Left ventricle myocardium superior (tissue), 1 donor: ENCODE measurements at regions not wholly inside any gene's neighbourhood (a gene's known extent, or its start where the extent isn't known, plus 50 kb on each side); places are given as distances from the start of the nearest gene placed in this dataset.

ENCODE experiments used
- ATAC-seq: fragments of 200-7000 bp; cut with Tn5 transposase; one replicate; pipeline ENCODE4 v1.9.1; 2020; ENCODE audit warnings: mild to moderate bottlenecking, moderate library complexity
- DNase-seq: peaks from one replicate; pipeline ENCODE4 v3.0.0-alpha.2; 2020
- intact Hi-C: fragments of 100-400 bp; cut with micrococcal nuclease; formaldehyde crosslinking; loops from one replicate; pipeline ENCODE4 v1.11.0; 2022
- donor health status: DM: no; HTN: yes; CAD: no; lungs with severe emphysema.

DNA sequence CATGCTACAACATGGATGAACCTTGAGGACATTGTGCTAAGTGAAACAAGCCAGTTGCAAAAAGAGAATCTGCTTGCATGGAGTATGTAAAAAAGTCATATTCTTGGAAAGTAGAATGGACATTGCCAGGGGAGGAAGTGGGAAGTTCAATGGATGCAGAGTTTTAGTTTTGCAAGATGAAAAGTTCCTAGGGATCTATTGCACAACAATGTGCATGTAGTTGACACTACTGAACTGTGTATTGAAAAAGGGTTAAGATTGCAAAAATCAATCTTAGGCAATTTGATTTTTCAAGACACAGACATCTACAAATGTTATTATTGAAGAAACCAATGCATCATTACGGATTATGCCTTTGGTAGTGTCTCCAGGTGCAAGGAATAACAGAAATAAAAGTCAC lies 50.3 kb upstream of the MAGI3 start:
- DNase-seq, result no peak
- intact Hi-C loops, result no loop called here
- ATAC-seq, result no peak
